GM23338 (cell line): ENCODE measurements at regions not wholly inside any gene's neighbourhood (a gene's known extent, or its start where the extent isn't known, plus 50 kb on each side); places are given as distances from the start of the nearest gene placed in this dataset.

Source experiments
- ATAC-seq: fragments of 200-7000 bp; cut with Tn5 transposase; 3 replicates; pipeline ENCODE4 v1.9.1; 2020
- DNase-seq: peaks from one replicate; pipeline ENCODE4 v3.0.0-alpha.2; 2015; ENCODE audit warnings: low spot score
- H2AFZ ChIP-seq: fragments of 200-600 bp; sonication (generic); 2 replicates; pipeline ENCODE4 v1.8.0; 2016; ENCODE audit warnings: antibody characterized with exemption, mild to moderate bottlenecking, moderate library complexity
- H3F3A ChIP-seq: fragments of 200-600 bp; sonication (generic); replicated peaks from 2 replicates; pipeline ENCODE4 v1.8.0; 2017; ENCODE audit warnings: antibody characterized with exemption, mixed run types, low read depth
- H3K27ac ChIP-seq: fragments of 200-600 bp; sonication (generic); 2 replicates; pipeline ENCODE4 v1.6.1; 2016; ENCODE audit warnings: low read depth
- H3K27me3 ChIP-seq: fragments of 200-600 bp; sonication (generic); 2 replicates; pipeline ENCODE4 v1.8.0; 2016; ENCODE audit warnings: mild to moderate bottlenecking, mixed run types, moderate library complexity; ENCODE audit not compliant: insufficient read depth
- H3K36me3 ChIP-seq: fragments of 200-600 bp; sonication (generic); 2 replicates; pipeline ENCODE4 v1.8.0; 2016; ENCODE audit warnings: mild to moderate bottlenecking; ENCODE audit not compliant: insufficient read depth
- H3K4me1 ChIP-seq: fragments of 200-600 bp; sonication (generic); 2 replicates; pipeline ENCODE4 v1.8.0; 2016; ENCODE audit warnings: mild to moderate bottlenecking, moderate library complexity; ENCODE audit not compliant: insufficient read depth
- H3K4me2 ChIP-seq: fragments of 200-600 bp; sonication (generic); 2 replicates; pipeline ENCODE4 v1.7.1; 2017; ENCODE audit warnings: mixed run types
- H3K4me3 ChIP-seq: fragments of 200-600 bp; sonication (generic); 2 replicates; pipeline ENCODE4 v1.6.1; 2016; ENCODE audit warnings: mixed run types
- H3K79me2 ChIP-seq: fragments of 200-600 bp; sonication (generic); replicated peaks from 2 replicates; pipeline ENCODE4 v1.8.0; 2017; ENCODE audit warnings: mild to moderate bottlenecking; ENCODE audit not compliant: insufficient read depth
- H3K9me2 ChIP-seq: fragments of 200-600 bp; sonication (generic); 2 replicates; pipeline ENCODE4 v1.8.0; 2017; ENCODE audit not compliant: insufficient read depth
- H4K20me1 ChIP-seq: fragments of 200-600 bp; sonication (generic); replicated peaks from 2 replicates; pipeline ENCODE4 v1.8.0; 2017; ENCODE audit warnings: mild to moderate bottlenecking; ENCODE audit not compliant: insufficient read depth
- H3K27ac Mint-ChIP-seq: 2 replicates; pipeline ENCODE4 v1.8.0; 2020; ENCODE audit warnings: inconsistent platforms, mild to moderate bottlenecking, moderate library complexity, mixed read lengths
- H3K27me3 Mint-ChIP-seq: 3 replicates; pipeline ENCODE4 v1.8.0; 2022; ENCODE audit warnings: low read depth, mild to moderate bottlenecking, moderate library complexity, mixed read lengths, inconsistent platforms; ENCODE audit not compliant: insufficient read depth, poor library complexity
- H3K36me3 Mint-ChIP-seq: 3 replicates; pipeline ENCODE4 v1.8.0; 2021; ENCODE audit warnings: low read depth, mild to moderate bottlenecking, inconsistent platforms, moderate library complexity, mixed read lengths
- H3K4me1 Mint-ChIP-seq: 3 replicates; pipeline ENCODE4 v1.8.0; 2020; ENCODE audit warnings: mild to moderate bottlenecking, inconsistent platforms, mixed read lengths
- H3K4me3 Mint-ChIP-seq: 3 replicates; pipeline ENCODE4 v1.8.0; 2021; ENCODE audit warnings: moderate library complexity, mild to moderate bottlenecking, inconsistent platforms, mixed read lengths
- H3K9me3 Mint-ChIP-seq: 3 replicates; pipeline ENCODE4 v1.8.0; 2020; ENCODE audit warnings: moderate library complexity, mild to moderate bottlenecking, inconsistent platforms, mixed read lengths
- CREB1 ChIP-seq: fragments of 250-450 bp; sonication (Bioruptor Pico); IDR thresholded peaks from 2 replicates; pipeline ENCODE4 v1.5.0; 2020; ENCODE audit warnings: low read depth, mild to moderate bottlenecking, moderate library complexity
- CTCF ChIP-seq, 2 experiments: fragments of 200-600 bp in 1 of 2; sonication (generic) in 1 of 2; conservative IDR thresholded peaks; 2 replicates each; pipeline versions ENCODE4 v1.5.1 to v1.6.1; 2016 to 2017; ENCODE audit warnings: antibody characterized with exemption in 2 of 2, low read depth in 2 of 2, mild to moderate bottlenecking in 2 of 2, moderate library complexity in 1 of 2
- ETS1 ChIP-seq: IDR thresholded peaks from 2 replicates; pipeline ENCODE4 v1.6.1; 2016; ENCODE audit warnings: antibody characterized with exemption
- EZH2 ChIP-seq: fragments of 200-600 bp; sonication (generic); IDR thresholded peaks from one replicate; pipeline ENCODE4 v1.8.0; 2017; ENCODE audit warnings: antibody characterized with exemption, mild to moderate bottlenecking, low read depth; ENCODE audit not compliant: unreplicated experiment
- EZH2phosphoT487 ChIP-seq: fragments of 200-600 bp; sonication (generic); IDR thresholded peaks from one replicate; pipeline ENCODE4 v1.8.1; 2018; ENCODE audit warnings: antibody characterized with exemption; ENCODE audit not compliant: unreplicated experiment
- JUNB ChIP-seq: IDR thresholded peaks from one replicate; pipeline ENCODE4 v1.6.1; 2016; ENCODE audit warnings: antibody characterized with exemption; ENCODE audit not compliant: unreplicated experiment
- NANOG ChIP-seq: IDR thresholded peaks from 2 replicates; pipeline ENCODE4 v1.6.1; 2016; ENCODE audit warnings: antibody characterized with exemption, borderline replicate concordance
- REST ChIP-seq: IDR thresholded peaks from one replicate; pipeline ENCODE4 v1.6.1; 2018; ENCODE audit warnings: antibody characterized with exemption; ENCODE audit not compliant: unreplicated experiment
- STAT1 ChIP-seq: IDR thresholded peaks from one replicate; pipeline ENCODE4 v1.6.1; 2016; ENCODE audit warnings: antibody characterized with exemption; ENCODE audit not compliant: unreplicated experiment
- ZNF114 ChIP-seq: fragments of 250-450 bp; sonication (Bioruptor Pico); IDR thresholded peaks from 2 replicates; pipeline ENCODE4 v1.5.0; 2020; ENCODE audit warnings: mild to moderate bottlenecking, moderate library complexity
- ZNF331 ChIP-seq: fragments of 250-450 bp; sonication (Bioruptor Pico); IDR thresholded peaks from 2 replicates; pipeline ENCODE4 v1.5.0; 2020; ENCODE audit warnings: low read depth, mild to moderate bottlenecking, moderate library complexity
- ZNF462 ChIP-seq: fragments of 250-450 bp; sonication (Bioruptor Pico); IDR thresholded peaks from 2 replicates; pipeline ENCODE4 v1.5.0; 2020; ENCODE audit warnings: mild to moderate bottlenecking, moderate library complexity

GRCh38 chr10:131838966-131839742 is 61.7 kb upstream of the PPP2R2D start:
- H3K27me3 Mint-ChIP-seq = peaks cover 11% of the 10 kb centered on the region
- DNase-seq = no peak
- no peaks in the 10 kb centered on the region for H3K9me2 ChIP-seq
- H3K4me1 Mint-ChIP-seq = peaks cover 4% of the 10 kb centered on the region; the same call in 2 of the 3 replicates
- no peak for ATAC-seq
- H3K9me3 Mint-ChIP-seq = peaks cover 13% of the 10 kb centered on the region
- peaks cover 4% of the 10 kb centered on the region; the same call in 2 of the 3 replicates for H3K36me3 Mint-ChIP-seq
- H3K4me2 ChIP-seq = no peak overlapping the region
- H3K79me2 ChIP-seq = no peaks in the 10 kb centered on the region
- TF ChIP-seq JUNB (no peak), NANOG (no peak), CREB1 (CRISPR knock-in tag) (no peak), EZH2 (no peak), STAT1 (no peak), CTCF (conservative IDR thresholded peaks at IDR 0.05; ENCODE audit: low read depth in 2 of 2) (no peak), ZNF114 (CRISPR knock-in tag) (no peak), REST (no peak), EZH2phosphoT487 (no peak), ETS1 (no peak), ZNF331 (CRISPR knock-in tag) (no peak), ZNF462 (CRISPR knock-in tag) (no peak)
- H3K4me3 ChIP-seq = no peak overlapping the region
- H3K4me3 Mint-ChIP-seq = no peak overlapping the region
- no peaks in the 10 kb centered on the region for H3K36me3 ChIP-seq
- H3F3A ChIP-seq = no peaks in the 10 kb centered on the region
- no peak overlapping the region; the same call in 1 of the 2 replicates for H2AFZ ChIP-seq
- H3K27ac Mint-ChIP-seq = no peak overlapping the region
- H4K20me1 ChIP-seq = no peaks in the 10 kb centered on the region
- H3K27ac ChIP-seq = no peak overlapping the region
- peaks cover 16% of the 10 kb centered on the region; the same call in 1 of the 2 replicates for H3K4me1 ChIP-seq
- H3K27me3 ChIP-seq = no peaks in the 10 kb centered on the region
